Testis (tissue), 2 donors: ENCODE measurements at regions not wholly inside any gene's neighbourhood (a gene's known extent, or its start where the extent isn't known, plus 50 kb on each side); places are given as distances from the start of the nearest gene placed in this dataset.
"Not testable (repeated sequence)": the region's sequence is repeated elsewhere in the genome, so short reads cannot be mapped to it uniquely, and the experiment has no call there.

Experiments
- DNase-seq: peaks from one replicate; pipeline ENCODE4 v3.0.0-alpha.2; 2019
- H3K27ac ChIP-seq, 2 donors: fragments of 200-600 bp; sonication (generic); one replicate each; pipeline ENCODE4 v1.5.1; 2019
- H3K27me3 ChIP-seq: fragments of 200-600 bp; sonication (generic); one replicate; pipeline ENCODE4 v1.5.1; 2019
- H3K36me3 ChIP-seq: fragments of 200-600 bp; sonication (generic); one replicate; pipeline ENCODE4 v1.5.1; 2017; ENCODE audit warnings: low read depth; ENCODE audit errors: missing control alignments
- H3K4me1 ChIP-seq: fragments of 200-600 bp; sonication (generic); one replicate; pipeline ENCODE4 v1.5.1; 2019
- H3K4me3 ChIP-seq, 2 donors: fragments of 200-600 bp; sonication (generic); one replicate each; pipeline ENCODE4 v1.5.1; 2017 to 2019
- H3K9me3 ChIP-seq: fragments of 200-600 bp; sonication (generic); one replicate; pipeline ENCODE4 v1.5.1; 2017
- POLR2A ChIP-seq: fragments of 450-650 bp; IDR thresholded peaks from one replicate; pipeline ENCODE4 v1.6.1; 2017; ENCODE audit warnings: antibody characterized with exemption, mild to moderate bottlenecking, moderate library complexity
- WGBS, 2 donors: methylation state at CpG; one replicate each; pipeline ENCODE4 v1.1.5; 2018; 5-methylcytosine and 5-hydroxymethylcytosine counted together
- intact Hi-C: fragments of 100-400 bp; cut with DNase I; formaldehyde crosslinking; loops from one replicate; pipeline ENCODE4 v1.15.1; 2023; ENCODE audit warnings: low total_unique reads
- TF ChIP-seq, protein P1 (sequence below), 3 experiments: fragments of 450-650 bp in 2 of 3; fragments of 200-600 bp in 1 of 3; sonication (generic) in 1 of 3; IDR thresholded peaks; one replicate each; pipeline ENCODE4 v1.5.1; 2016 to 2019; ENCODE audit warnings: antibody characterized with exemption in 3 of 3, mild to moderate bottlenecking in 2 of 3, moderate library complexity in 1 of 3

- no peak overlapping the region for H3K4me3 ChIP-seq
- DNase-seq = no peak
- no peaks in the 10 kb centered on the region for H3K36me3 ChIP-seq
- H3K4me1 ChIP-seq = no peaks in the 10 kb centered on the region
- 91 to 97% methylated on average over 7 of the region's 7 CpGs for WGBS, 2 donors
- H3K9me3 ChIP-seq = no peaks in the 10 kb centered on the region
- H3K27me3 ChIP-seq = no peaks in the 10 kb centered on the region
- no peak overlapping the region for H3K27ac ChIP-seq
- intact Hi-C loops = no loop called here
- no peak for TF ChIP-seq POLR2A
- TF ChIP-seq, protein P1, sequence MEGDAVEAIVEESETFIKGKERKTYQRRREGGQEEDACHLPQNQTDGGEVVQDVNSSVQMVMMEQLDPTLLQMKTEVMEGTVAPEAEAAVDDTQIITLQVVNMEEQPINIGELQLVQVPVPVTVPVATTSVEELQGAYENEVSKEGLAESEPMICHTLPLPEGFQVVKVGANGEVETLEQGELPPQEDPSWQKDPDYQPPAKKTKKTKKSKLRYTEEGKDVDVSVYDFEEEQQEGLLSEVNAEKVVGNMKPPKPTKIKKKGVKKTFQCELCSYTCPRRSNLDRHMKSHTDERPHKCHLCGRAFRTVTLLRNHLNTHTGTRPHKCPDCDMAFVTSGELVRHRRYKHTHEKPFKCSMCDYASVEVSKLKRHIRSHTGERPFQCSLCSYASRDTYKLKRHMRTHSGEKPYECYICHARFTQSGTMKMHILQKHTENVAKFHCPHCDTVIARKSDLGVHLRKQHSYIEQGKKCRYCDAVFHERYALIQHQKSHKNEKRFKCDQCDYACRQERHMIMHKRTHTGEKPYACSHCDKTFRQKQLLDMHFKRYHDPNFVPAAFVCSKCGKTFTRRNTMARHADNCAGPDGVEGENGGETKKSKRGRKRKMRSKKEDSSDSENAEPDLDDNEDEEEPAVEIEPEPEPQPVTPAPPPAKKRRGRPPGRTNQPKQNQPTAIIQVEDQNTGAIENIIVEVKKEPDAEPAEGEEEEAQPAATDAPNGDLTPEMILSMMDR (IDR thresholded peaks at IDR 0.05) = no peak
Observed at GRCh38 chr7:120060875-120061274, 212.1 kb upstream of the KCND2 start.

GRCh38 chr7:120064565-120064964, 208.4 kb upstream of the KCND2 start:
- TF ChIP-seq POLR2A = no peak
- TF ChIP-seq, protein P1 (IDR thresholded peaks at IDR 0.05) = no peak
- H3K27me3 ChIP-seq = no peaks in the 10 kb centered on the region
- H3K9me3 ChIP-seq = no peaks in the 10 kb centered on the region
- intact Hi-C loops = no loop called here
- no peak for DNase-seq
- no peak overlapping the region for H3K27ac ChIP-seq
- no peak overlapping the region for H3K4me3 ChIP-seq
- H3K36me3 ChIP-seq = no peaks in the 10 kb centered on the region
- no peaks in the 10 kb centered on the region for H3K4me1 ChIP-seq

GRCh38 chr7:120066898-120067297, 206.1 kb upstream of the KCND2 start:
- H3K27me3 ChIP-seq, H3K4me1 ChIP-seq, H3K4me3 ChIP-seq, intact Hi-C loops, H3K9me3 ChIP-seq, DNase-seq, H3K27ac ChIP-seq, H3K36me3 ChIP-seq: not testable (repeated sequence)

DNA sequence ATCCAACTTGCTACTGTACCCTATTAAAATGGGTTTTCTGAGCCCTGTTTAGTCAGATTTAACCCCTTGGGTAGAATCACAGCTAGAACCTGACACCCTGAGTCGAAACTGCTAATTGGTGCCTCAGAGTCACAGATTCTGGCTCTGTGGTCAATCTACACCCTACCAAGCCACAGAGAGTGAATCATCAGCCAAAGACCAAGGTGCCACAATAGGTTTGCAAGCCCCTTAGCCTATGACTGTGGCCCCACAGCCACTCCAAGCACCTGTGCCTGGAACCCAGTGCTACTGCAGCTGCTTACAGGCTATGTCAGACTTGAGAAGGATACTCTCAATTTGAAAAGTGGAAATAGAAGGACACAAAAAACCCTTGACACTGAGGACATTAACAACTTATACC, 202.8 kb upstream of the KCND2 start:
- Histone ChIP-seq H3K27me3 (no peaks in the 10 kb centered on the region), H3K4me3 (no peak overlapping the region), H3K27ac (no peak overlapping the region), H3K4me1 (no peaks in the 10 kb centered on the region), H3K36me3 (no peaks in the 10 kb centered on the region), H3K9me3 (no peaks in the 10 kb centered on the region)
- intact Hi-C loops = no loop called here
- TF ChIP-seq, protein P1 (IDR thresholded peaks at IDR 0.05) = no peak
- 78% methylated on average over 1 of the region's 1 CpG; no CpG with 5 or more reads in 1 of the 2 donors for WGBS, 2 donors
- no peak for DNase-seq

GRCh38 chr7:120077777-120078176, 195.2 kb upstream of the KCND2 start:
- intact Hi-C loops = no loop called here
- no peak for DNase-seq
- no peak for TF ChIP-seq POLR2A
- TF ChIP-seq, protein P1 (IDR thresholded peaks at IDR 0.05) = no peak

More at GRCh38 chr7:120077777-120078176, 195.2 kb upstream of the KCND2 start:
- no peaks in the 10 kb centered on the region for H3K4me1 ChIP-seq
- no peaks in the 10 kb centered on the region for H3K36me3 ChIP-seq
- H3K27me3 ChIP-seq = no peaks in the 10 kb centered on the region
- no peak overlapping the region for H3K4me3 ChIP-seq
- H3K9me3 ChIP-seq = no peaks in the 10 kb centered on the region
- WGBS, 2 donors = 80 to 83% methylated on average over 3 of the region's 3 CpGs
- no peak overlapping the region for H3K27ac ChIP-seq
